H9 (cell line): ENCODE measurements at regions not wholly inside any gene's neighbourhood (a gene's known extent, or its start where the extent isn't known, plus 50 kb on each side); places are given as distances from the start of the nearest gene placed in this dataset.

Experiments
- DNase-seq: peaks from one replicate; pipeline ENCODE4 v3.0.0-alpha.2; 2017
- H2AFZ ChIP-seq: one replicate; pipeline ENCODE4 v1.6.1; 2013; ENCODE audit warnings: mild to moderate bottlenecking, low read length, control low read depth, moderate library complexity
- H2AK5ac ChIP-seq: 2 replicates; pipeline ENCODE4 v1.6.1; 2013; ENCODE audit warnings: low read length, control low read depth, mixed read lengths; ENCODE audit not compliant: insufficient read length
- H2BK120ac ChIP-seq: one replicate; pipeline ENCODE4 v1.6.1; 2013; ENCODE audit warnings: low read depth, mild to moderate bottlenecking, low read length, control low read depth, inconsistent platforms; ENCODE audit not compliant: poor library complexity, severe bottlenecking
- H2BK12ac ChIP-seq: 2 replicates; pipeline ENCODE4 v1.6.1; 2013; ENCODE audit warnings: low read length, control low read depth, mixed read lengths, low read depth; ENCODE audit not compliant: insufficient read length
- H2BK15ac ChIP-seq: 2 replicates; pipeline ENCODE4 v1.6.1; 2013; ENCODE audit warnings: low read depth, low read length, control low read depth
- H2BK20ac ChIP-seq: one replicate; pipeline ENCODE4 v1.6.1; 2013; ENCODE audit warnings: low read depth, mild to moderate bottlenecking, low read length, control low read depth, inconsistent platforms; ENCODE audit not compliant: poor library complexity, severe bottlenecking
- H2BK5ac ChIP-seq: 2 replicates; pipeline ENCODE4 v1.6.1; 2013; ENCODE audit warnings: low read length, control low read depth, mixed read lengths; ENCODE audit not compliant: insufficient read length
- H3K14ac ChIP-seq: 2 replicates; pipeline ENCODE4 v1.6.1; 2013; ENCODE audit warnings: low read length, control low read depth; ENCODE audit not compliant: insufficient read depth
- H3K18ac ChIP-seq: 2 replicates; pipeline ENCODE4 v1.6.1; 2013; ENCODE audit warnings: low read depth, mild to moderate bottlenecking, mixed read lengths, low read length, control low read depth; ENCODE audit not compliant: insufficient read length
- H3K23ac ChIP-seq: 2 replicates; pipeline ENCODE4 v1.6.1; 2013; ENCODE audit warnings: low read length, control low read depth, mixed read lengths, low read depth; ENCODE audit not compliant: insufficient read length
- H3K23me2 ChIP-seq: 2 replicates; pipeline ENCODE4 v1.6.1; 2013; ENCODE audit warnings: low read depth, mild to moderate bottlenecking, mixed read lengths, low read length, control low read depth; ENCODE audit not compliant: insufficient read length, poor library complexity, severe bottlenecking
- H3K27ac ChIP-seq: 2 replicates; pipeline ENCODE4 v1.5.1; 2013; ENCODE audit warnings: low read length, control low read depth, mixed read lengths, low read depth; ENCODE audit not compliant: insufficient read length
- H3K27me3 ChIP-seq: 2 replicates; pipeline ENCODE4 v1.6.1; 2013; ENCODE audit warnings: low read length, control low read depth, inconsistent platforms; ENCODE audit not compliant: insufficient read depth
- H3K4ac ChIP-seq: 2 replicates; pipeline ENCODE4 v1.6.1; 2013; ENCODE audit warnings: low read depth, mild to moderate bottlenecking, control low read depth, inconsistent platforms, low read length, moderate library complexity
- H3K4me1 ChIP-seq: 2 replicates; pipeline ENCODE4 v1.6.1; 2013; ENCODE audit warnings: low read length, control low read depth, inconsistent platforms; ENCODE audit not compliant: insufficient read depth
- H3K4me2 ChIP-seq: 2 replicates; pipeline ENCODE4 v1.6.1; 2013; ENCODE audit warnings: low read length, control low read depth, mixed read lengths; ENCODE audit not compliant: insufficient read length, insufficient read depth
- H3K56ac ChIP-seq: 2 replicates; pipeline ENCODE4 v1.6.1; 2013; ENCODE audit warnings: low read depth, mild to moderate bottlenecking, mixed read lengths, low read length, control low read depth; ENCODE audit not compliant: insufficient read length
- H3K79me1 ChIP-seq: 2 replicates; pipeline ENCODE4 v1.6.1; 2013; ENCODE audit warnings: low read depth, mild to moderate bottlenecking, moderate library complexity, low read length, control low read depth, inconsistent platforms; ENCODE audit not compliant: insufficient read depth, poor library complexity, severe bottlenecking
- H3K79me2 ChIP-seq: 2 replicates; pipeline ENCODE4 v1.6.1; 2013; ENCODE audit warnings: low read length, control low read depth, inconsistent platforms; ENCODE audit not compliant: insufficient read depth
- H3K9ac ChIP-seq: 2 replicates; pipeline ENCODE4 v1.6.1; 2013; ENCODE audit warnings: low read length, control low read depth, mixed read lengths; ENCODE audit not compliant: insufficient read length; ENCODE audit errors: extremely low read depth
- H3K9me3 ChIP-seq: one replicate; pipeline ENCODE4 v1.6.1; 2013; ENCODE audit warnings: low read depth, low read length, inconsistent platforms; ENCODE audit not compliant: control insufficient read depth
- H3T11ph ChIP-seq: one replicate; pipeline ENCODE4 v1.6.1; 2013; ENCODE audit warnings: mild to moderate bottlenecking, low read length, control low read depth, inconsistent platforms
- H4K20me1 ChIP-seq: one replicate; pipeline ENCODE4 v1.6.1; 2013; ENCODE audit not compliant: control insufficient read depth, insufficient read length, insufficient read depth
- H4K5ac ChIP-seq: 2 replicates; pipeline ENCODE4 v1.6.1; 2013; ENCODE audit warnings: low read depth, mild to moderate bottlenecking, mixed read lengths, low read length, control low read depth; ENCODE audit not compliant: insufficient read length
- H4K8ac ChIP-seq: replicated peaks from 2 replicates; pipeline ENCODE4 v1.6.1; 2013; ENCODE audit warnings: low read length, control low read depth, mixed read lengths, low read depth; ENCODE audit not compliant: insufficient read length
- H4K91ac ChIP-seq: 2 replicates; pipeline ENCODE4 v1.6.1; 2013; ENCODE audit warnings: low read depth, mild to moderate bottlenecking, moderate library complexity, mixed read lengths, low read length, control low read depth; ENCODE audit not compliant: insufficient read length
- H3K27ac Mint-ChIP-seq, 3 experiments: 2 replicates in 2 of 3; 3 replicates in 1 of 3; pipeline ENCODE4 v1.8.0; 2020 to 2021; ENCODE audit warnings: mixed read lengths in 3 of 3, mild to moderate bottlenecking in 1 of 3, moderate library complexity in 1 of 3
- H3K27me3 Mint-ChIP-seq: 2 replicates; pipeline ENCODE4 v1.8.0; 2021; ENCODE audit warnings: low read depth, mild to moderate bottlenecking, moderate library complexity, mixed read lengths
- H3K36me3 Mint-ChIP-seq, 3 experiments: 2 replicates in 2 of 3; 3 replicates in 1 of 3; pipeline ENCODE4 v1.8.0; 2020 to 2021; ENCODE audit warnings: low read depth in 3 of 3, mixed read lengths in 3 of 3; ENCODE audit not compliant: insufficient read depth in 1 of 3
- H3K4me1 Mint-ChIP-seq, 2 experiments: 2 replicates each; pipeline ENCODE4 v1.8.0; 2020; ENCODE audit warnings: mixed read lengths in 2 of 2
- H3K4me3 Mint-ChIP-seq, 2 experiments: 2 replicates in 1 of 2; 3 replicates in 1 of 2; pipeline ENCODE4 v1.8.0; 2020 to 2021; ENCODE audit warnings: mild to moderate bottlenecking in 2 of 2, mixed read lengths in 2 of 2, moderate library complexity in 1 of 2
- H3K9me3 Mint-ChIP-seq, 2 experiments: 2 replicates in 1 of 2; 3 replicates in 1 of 2; pipeline ENCODE4 v1.8.0; 2020; ENCODE audit warnings: mild to moderate bottlenecking in 2 of 2, mixed read lengths in 2 of 2, moderate library complexity in 1 of 2
- TF ChIP-seq, protein P1 (sequence below): fragments of 200-600 bp; sonication (generic); conservative IDR thresholded peaks from 3 replicates; pipeline ENCODE4 v1.8.0; 2021; ENCODE audit warnings: antibody characterized with exemption, mild to moderate bottlenecking

DNA sequence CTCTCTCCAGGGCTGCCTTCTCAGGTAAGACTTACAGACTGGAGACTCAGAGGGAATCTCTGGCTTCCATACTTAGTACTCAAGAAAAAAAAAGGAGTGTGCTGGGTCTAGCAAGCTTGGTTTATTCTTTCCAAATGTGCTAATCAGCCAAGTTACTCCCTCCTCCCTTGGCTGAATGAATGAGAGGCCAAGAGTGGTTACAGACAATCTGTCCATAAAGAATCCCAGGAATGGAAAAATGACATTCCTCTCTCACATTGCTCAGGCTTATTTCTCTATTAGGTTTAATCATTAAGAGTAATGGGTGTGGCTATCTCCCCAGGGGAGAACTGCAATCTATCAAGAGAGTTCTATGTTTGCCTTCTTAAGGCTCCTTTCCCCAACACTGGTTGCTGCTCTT is 547.3 kb upstream of the PLXNA2 start:
- DNase-seq: no peak
- no peak overlapping the region for H3K18ac ChIP-seq
- H4K8ac ChIP-seq: no peak overlapping the region
- no peaks in the 10 kb centered on the region for H3K79me1 ChIP-seq
- no peak overlapping the region for H3K23ac ChIP-seq
- no peak overlapping the region for H3K27ac ChIP-seq
- no peak overlapping the region for H3K4ac ChIP-seq
- H3K14ac ChIP-seq: no peak overlapping the region
- H2BK15ac ChIP-seq: no peak overlapping the region
- no peak overlapping the region for H3T11ph ChIP-seq
- H3K36me3 Mint-ChIP-seq: no peaks in the 10 kb centered on the region
- H3K4me2 ChIP-seq: no peak overlapping the region
- H3K27me3 ChIP-seq: no peaks in the 10 kb centered on the region
- H2BK12ac ChIP-seq: no peak overlapping the region
- no peak overlapping the region for H2BK120ac ChIP-seq
- no peak overlapping the region for H4K5ac ChIP-seq
- H3K4me3 Mint-ChIP-seq: no peak overlapping the region
- H2BK20ac ChIP-seq: peak overlapping the region; percentile 26
- no peak overlapping the region for H3K56ac ChIP-seq
- TF ChIP-seq, protein P1, sequence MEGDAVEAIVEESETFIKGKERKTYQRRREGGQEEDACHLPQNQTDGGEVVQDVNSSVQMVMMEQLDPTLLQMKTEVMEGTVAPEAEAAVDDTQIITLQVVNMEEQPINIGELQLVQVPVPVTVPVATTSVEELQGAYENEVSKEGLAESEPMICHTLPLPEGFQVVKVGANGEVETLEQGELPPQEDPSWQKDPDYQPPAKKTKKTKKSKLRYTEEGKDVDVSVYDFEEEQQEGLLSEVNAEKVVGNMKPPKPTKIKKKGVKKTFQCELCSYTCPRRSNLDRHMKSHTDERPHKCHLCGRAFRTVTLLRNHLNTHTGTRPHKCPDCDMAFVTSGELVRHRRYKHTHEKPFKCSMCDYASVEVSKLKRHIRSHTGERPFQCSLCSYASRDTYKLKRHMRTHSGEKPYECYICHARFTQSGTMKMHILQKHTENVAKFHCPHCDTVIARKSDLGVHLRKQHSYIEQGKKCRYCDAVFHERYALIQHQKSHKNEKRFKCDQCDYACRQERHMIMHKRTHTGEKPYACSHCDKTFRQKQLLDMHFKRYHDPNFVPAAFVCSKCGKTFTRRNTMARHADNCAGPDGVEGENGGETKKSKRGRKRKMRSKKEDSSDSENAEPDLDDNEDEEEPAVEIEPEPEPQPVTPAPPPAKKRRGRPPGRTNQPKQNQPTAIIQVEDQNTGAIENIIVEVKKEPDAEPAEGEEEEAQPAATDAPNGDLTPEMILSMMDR: no peak
- peak overlapping the region; percentile 65 for H2AFZ ChIP-seq
- no peaks in the 10 kb centered on the region for H3K23me2 ChIP-seq
- no peak overlapping the region for H3K9ac ChIP-seq
- H3K4me1 ChIP-seq: peaks cover 10% of the 10 kb centered on the region
- H3K9me3 Mint-ChIP-seq: no peaks in the 10 kb centered on the region
- H3K27ac Mint-ChIP-seq: no peak overlapping the region
- H3K9me3 ChIP-seq: no peaks in the 10 kb centered on the region
- H4K20me1 ChIP-seq: no peaks in the 10 kb centered on the region
- peaks cover 30 to 32% of the 10 kb centered on the region in 2 experiments for H3K4me1 Mint-ChIP-seq
- H2AK5ac ChIP-seq: no peak overlapping the region
- no peak overlapping the region for H4K91ac ChIP-seq
- no peaks in the 10 kb centered on the region for H3K79me2 ChIP-seq
- no peaks in the 10 kb centered on the region for H3K27me3 Mint-ChIP-seq
- H2BK5ac ChIP-seq: no peak overlapping the region
